ENCODE measurements at regions not wholly inside any gene's neighbourhood (a gene's known extent, or its start where the extent isn't known, plus 50 kb on each side); places are given as distances from the start of the nearest gene placed in this dataset.

DNA sequence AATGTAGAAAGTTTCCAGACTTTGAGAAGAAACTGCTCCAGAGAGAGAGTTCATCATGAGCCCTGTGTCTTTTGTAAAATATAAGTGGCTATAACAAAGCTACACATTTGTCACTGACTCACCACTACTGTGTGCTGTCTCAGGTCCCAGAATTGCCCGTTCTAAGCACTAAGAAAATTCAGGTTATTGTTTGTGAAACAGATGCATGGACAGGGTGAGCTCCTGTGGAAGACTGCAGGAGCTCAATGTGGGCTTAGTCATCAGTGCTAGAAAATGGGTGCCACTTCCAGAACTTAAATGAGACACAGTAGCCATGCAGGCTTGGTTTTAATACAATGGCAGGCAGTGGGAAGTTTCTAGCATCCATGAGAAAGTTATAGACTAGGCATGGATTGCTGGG lies 251.4 kb upstream of the RBMY1B start:
- intact Hi-C loops (cut with micrococcal nuclease) = loop anchor here (1.0 to 5.0 kb wide), 6 partner anchors 77 to 1512 kb away; no protein-coding TSS in a partner anchor
- Mint-ChIP-seq H3K9me3 (no peaks in the 10 kb centered on the region), H3K4me3 (no peak overlapping the region), H3K4me1 (ENCODE audit: low read depth) (peaks cover 30% of the 10 kb centered on the region), H3K27me3 (ENCODE audit: insufficient read depth) (no peaks in the 10 kb centered on the region), H3K36me3 (ENCODE audit: low read depth) (no peaks in the 10 kb centered on the region), H3K27ac (peak overlapping the region; percentile 40)
- DNase-seq (ENCODE audit: low spot score) = no peak

DNA sequence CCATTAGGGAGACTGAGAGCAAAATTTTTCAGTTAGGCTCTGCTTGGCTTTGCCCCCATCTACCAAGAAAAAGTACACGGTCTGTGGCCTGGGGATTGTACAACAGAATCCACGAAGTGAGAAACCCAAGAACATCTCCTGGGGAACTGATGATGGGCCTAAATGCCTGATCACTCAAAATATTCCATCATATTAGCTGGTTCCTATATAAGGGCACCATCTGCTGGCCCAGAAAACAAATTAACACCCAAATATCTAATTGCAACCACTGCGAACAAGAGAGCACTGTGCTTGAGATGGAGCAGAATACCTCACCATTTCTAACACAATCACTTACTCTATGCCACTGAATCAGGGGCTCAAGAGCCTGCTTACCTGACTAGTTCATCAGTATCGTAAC lies 250.8 kb upstream of the RBMY1B start:
- no peak for DNase-seq (ENCODE audit: low spot score)
- H3K4me1 Mint-ChIP-seq (ENCODE audit: low read depth) = peaks cover 30% of the 10 kb centered on the region
- H3K4me3 Mint-ChIP-seq = no peak overlapping the region
- no peaks in the 10 kb centered on the region for H3K9me3 Mint-ChIP-seq
- H3K27me3 Mint-ChIP-seq (ENCODE audit: insufficient read depth) = no peaks in the 10 kb centered on the region
- peak overlapping the region; percentile 9 for H3K27ac Mint-ChIP-seq
- H3K36me3 Mint-ChIP-seq (ENCODE audit: low read depth) = no peaks in the 10 kb centered on the region
- intact Hi-C loops (cut with micrococcal nuclease) = loop anchor here (1.0 to 5.0 kb wide), 4 partner anchors 156 to 702 kb away; no protein-coding TSS in a partner anchor

DNA sequence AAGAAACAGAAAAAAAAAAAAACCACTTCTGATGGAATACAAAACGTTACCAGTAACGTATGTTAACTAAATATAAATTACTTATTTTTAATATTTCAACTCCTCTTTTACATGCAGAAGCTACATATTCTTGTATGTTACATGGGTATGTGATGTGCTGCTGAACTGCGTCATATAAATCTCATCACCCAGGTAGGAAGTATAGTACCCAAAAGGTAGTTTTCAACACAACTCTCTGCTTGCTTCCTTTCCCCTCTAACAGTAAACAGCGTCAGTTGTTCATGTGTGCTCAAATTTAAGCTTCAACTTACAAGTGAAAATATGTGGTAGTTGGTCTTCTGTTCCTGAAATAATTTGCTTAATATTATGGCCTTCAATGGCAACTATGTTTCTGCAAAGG lies 250.0 kb upstream of the RBMY1B start:
- DNase-seq (ENCODE audit: low spot score) = no peak
- intact Hi-C loops (cut with micrococcal nuclease) = loop anchor here (2.0 to 5.0 kb wide), 2 partner anchors 156 to 514 kb away; no protein-coding TSS in a partner anchor
- Mint-ChIP-seq H3K36me3 (ENCODE audit: low read depth) (no peaks in the 10 kb centered on the region), H3K27me3 (ENCODE audit: insufficient read depth) (no peaks in the 10 kb centered on the region), H3K9me3 (no peaks in the 10 kb centered on the region), H3K27ac (no peak overlapping the region), H3K4me1 (ENCODE audit: low read depth) (peaks cover 26% of the 10 kb centered on the region), H3K4me3 (no peak overlapping the region)

DNA sequence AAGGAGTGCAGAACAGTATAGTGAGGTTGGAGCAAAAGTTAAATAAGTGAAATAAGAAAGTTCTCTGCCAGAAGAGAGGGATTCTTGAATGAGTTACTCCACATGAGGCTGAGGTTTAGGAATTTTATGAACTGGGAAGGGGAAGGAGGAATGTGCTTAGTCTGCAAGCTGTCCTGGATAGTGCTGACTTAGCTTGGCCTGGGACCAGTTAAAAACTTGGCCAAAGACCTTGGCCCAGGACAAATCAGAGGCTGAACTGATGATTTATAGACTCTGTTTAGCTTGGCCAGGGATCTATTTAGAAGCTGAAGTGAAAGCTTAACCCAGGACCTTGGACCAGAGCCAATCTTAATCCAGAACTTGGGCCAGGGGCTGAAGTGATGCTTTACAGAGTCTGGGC lies 244.4 kb upstream of the RBMY1B start:
- DNase-seq (ENCODE audit: low spot score) = no peak
- intact Hi-C loops (cut with micrococcal nuclease) = no loop called here
- Mint-ChIP-seq H3K9me3 (no peaks in the 10 kb centered on the region), H3K27ac (no peak overlapping the region), H3K4me3 (no peak overlapping the region), H3K4me1 (ENCODE audit: low read depth) (no peaks in the 10 kb centered on the region), H3K27me3 (ENCODE audit: insufficient read depth) (no peaks in the 10 kb centered on the region), H3K36me3 (ENCODE audit: low read depth) (no peaks in the 10 kb centered on the region)

DNA sequence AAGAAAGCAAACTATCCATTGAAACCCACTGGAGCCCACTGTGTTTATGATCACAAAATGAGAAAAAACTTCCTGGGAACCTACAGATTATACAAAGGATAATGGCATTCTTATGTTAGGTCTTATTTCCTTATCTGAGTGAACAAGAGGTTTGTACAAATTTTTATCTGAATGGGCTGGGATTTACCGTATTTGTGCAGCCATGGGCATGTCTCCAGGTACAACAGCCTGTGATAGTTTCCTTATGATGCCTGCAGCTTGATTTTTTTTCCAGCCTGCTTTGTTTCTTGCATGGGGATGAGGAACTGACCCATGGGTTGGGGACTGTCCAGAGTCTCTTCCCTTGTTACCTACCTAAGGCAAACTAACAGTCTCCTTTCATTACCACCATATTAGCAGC lies 244.0 kb upstream of the RBMY1B start:
- no peak for DNase-seq (ENCODE audit: low spot score)
- no peaks in the 10 kb centered on the region for H3K9me3 Mint-ChIP-seq
- no peaks in the 10 kb centered on the region for H3K27me3 Mint-ChIP-seq (ENCODE audit: insufficient read depth)
- H3K36me3 Mint-ChIP-seq (ENCODE audit: low read depth) = no peaks in the 10 kb centered on the region
- H3K27ac Mint-ChIP-seq = no peak overlapping the region
- intact Hi-C loops (cut with micrococcal nuclease) = no loop called here
- no peaks in the 10 kb centered on the region for H3K4me1 Mint-ChIP-seq (ENCODE audit: low read depth)
- H3K4me3 Mint-ChIP-seq = no peak overlapping the region

DNA sequence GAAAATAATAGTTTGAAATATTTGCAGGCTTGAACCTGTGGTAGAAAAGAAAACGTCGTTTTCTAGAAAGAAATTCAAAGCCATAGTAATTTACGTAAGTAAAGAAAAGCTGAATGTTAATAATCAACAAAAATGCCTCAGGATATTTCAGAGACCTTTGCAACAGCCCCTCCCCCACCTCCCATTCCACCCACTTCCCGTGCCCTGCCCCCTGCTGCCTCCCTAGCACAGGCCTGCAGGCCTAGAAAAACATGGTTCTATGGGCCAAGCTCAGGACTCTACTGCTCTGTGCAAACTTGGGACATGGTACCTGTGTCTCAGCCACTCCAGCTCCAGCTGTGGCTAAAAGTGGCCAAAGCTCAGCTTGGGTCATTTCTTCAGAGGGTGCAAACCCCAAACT lies 223.4 kb upstream of the RBMY1B start:
- Mint-ChIP-seq H3K27ac (no peak overlapping the region), H3K4me1 (ENCODE audit: low read depth) (no peaks in the 10 kb centered on the region), H3K4me3 (no peak overlapping the region), H3K9me3 (no peaks in the 10 kb centered on the region), H3K36me3 (ENCODE audit: low read depth) (no peaks in the 10 kb centered on the region), H3K27me3 (ENCODE audit: insufficient read depth) (no peaks in the 10 kb centered on the region)
- no peak for DNase-seq (ENCODE audit: low spot score)
- intact Hi-C loops (cut with micrococcal nuclease) = no loop called here

DNA sequence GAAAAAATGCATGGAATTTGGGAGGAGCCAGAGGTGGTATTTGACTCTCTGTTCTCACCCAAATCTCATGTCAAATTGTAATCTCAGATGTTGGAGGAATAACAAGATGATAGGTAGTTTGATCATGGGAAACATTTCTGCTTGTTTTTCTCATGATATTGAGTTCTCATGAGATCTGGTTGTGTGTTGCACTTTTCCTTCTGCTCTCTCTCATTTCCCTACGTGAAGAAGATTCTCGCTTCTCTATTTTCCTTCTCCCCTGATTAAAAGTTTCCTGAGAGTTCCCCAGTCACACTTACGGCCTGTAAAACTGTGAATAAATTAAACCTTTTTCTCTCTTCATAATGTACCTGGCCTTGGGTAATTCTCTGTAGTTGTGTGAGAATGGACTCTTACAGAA lies 222.2 kb upstream of the RBMY1B start:
- intact Hi-C loops (cut with micrococcal nuclease) = no loop called here
- no peaks in the 10 kb centered on the region for H3K4me1 Mint-ChIP-seq (ENCODE audit: low read depth)
- H3K9me3 Mint-ChIP-seq = no peaks in the 10 kb centered on the region
- no peak for DNase-seq (ENCODE audit: low spot score)
- no peaks in the 10 kb centered on the region for H3K36me3 Mint-ChIP-seq (ENCODE audit: low read depth)
- no peak overlapping the region for H3K4me3 Mint-ChIP-seq
- H3K27me3 Mint-ChIP-seq (ENCODE audit: insufficient read depth) = no peaks in the 10 kb centered on the region
- no peak overlapping the region for H3K27ac Mint-ChIP-seq

DNA sequence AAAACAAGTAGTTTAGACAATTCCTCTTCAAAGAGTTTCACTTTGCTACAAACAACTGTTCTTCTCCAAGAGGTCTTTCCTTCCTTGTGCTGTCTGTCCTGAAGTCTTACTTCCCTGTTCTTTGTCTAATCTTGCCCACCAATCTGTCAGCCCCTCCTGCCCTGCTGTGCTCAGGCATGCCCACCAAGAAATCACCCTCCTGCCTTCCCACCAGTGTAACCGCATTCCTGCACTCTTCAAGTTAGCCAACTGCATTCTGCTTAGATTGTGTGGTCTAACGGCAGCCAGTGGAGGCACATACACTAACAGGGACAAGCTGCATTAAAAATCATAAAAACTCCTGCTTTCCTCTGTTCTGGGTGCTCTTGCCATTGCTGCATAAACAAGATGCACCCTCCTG lies 215.9 kb upstream of the RBMY1B start:
- no peaks in the 10 kb centered on the region for H3K4me1 Mint-ChIP-seq (ENCODE audit: low read depth)
- no peaks in the 10 kb centered on the region for H3K9me3 Mint-ChIP-seq
- H3K4me3 Mint-ChIP-seq = no peak overlapping the region

DNA sequence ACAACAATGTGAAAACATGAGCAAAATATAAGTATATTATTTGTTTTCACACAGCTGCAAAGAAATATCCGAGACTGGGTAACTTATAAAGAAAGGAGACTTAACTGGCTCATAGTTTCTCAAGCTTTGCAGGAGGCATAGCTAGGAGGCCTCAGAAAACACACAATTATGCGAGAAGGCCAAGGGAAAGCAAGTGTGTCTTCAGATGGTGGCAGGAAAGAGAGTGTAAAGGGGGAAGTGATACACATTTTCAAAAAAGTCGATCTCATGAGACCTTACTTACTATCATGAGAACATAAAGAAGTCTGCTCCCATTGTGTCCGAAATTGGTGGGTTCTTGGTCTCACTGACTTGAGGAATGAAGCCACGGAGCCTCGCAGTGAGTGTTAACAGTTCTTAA lies 208.9 kb upstream of the RBMY1B start:
- no peak overlapping the region for H3K4me3 Mint-ChIP-seq
- no peaks in the 10 kb centered on the region for H3K36me3 Mint-ChIP-seq (ENCODE audit: low read depth)
- DNase-seq (ENCODE audit: low spot score) = no peak
- intact Hi-C loops (cut with micrococcal nuclease) = no loop called here
- no peak overlapping the region for H3K27ac Mint-ChIP-seq
- no peaks in the 10 kb centered on the region for H3K27me3 Mint-ChIP-seq (ENCODE audit: insufficient read depth)
- no peaks in the 10 kb centered on the region for H3K9me3 Mint-ChIP-seq
- no peaks in the 10 kb centered on the region for H3K4me1 Mint-ChIP-seq (ENCODE audit: low read depth)

More for the DNA sequence above, 215.9 kb upstream of the RBMY1B start:
- intact Hi-C loops (cut with micrococcal nuclease) = no loop called here
- peaks cover 2% of the 10 kb centered on the region for H3K36me3 Mint-ChIP-seq (ENCODE audit: low read depth)
- H3K27me3 Mint-ChIP-seq (ENCODE audit: insufficient read depth) = no peaks in the 10 kb centered on the region
- DNase-seq (ENCODE audit: low spot score) = no peak
- no peak overlapping the region for H3K27ac Mint-ChIP-seq

DNA sequence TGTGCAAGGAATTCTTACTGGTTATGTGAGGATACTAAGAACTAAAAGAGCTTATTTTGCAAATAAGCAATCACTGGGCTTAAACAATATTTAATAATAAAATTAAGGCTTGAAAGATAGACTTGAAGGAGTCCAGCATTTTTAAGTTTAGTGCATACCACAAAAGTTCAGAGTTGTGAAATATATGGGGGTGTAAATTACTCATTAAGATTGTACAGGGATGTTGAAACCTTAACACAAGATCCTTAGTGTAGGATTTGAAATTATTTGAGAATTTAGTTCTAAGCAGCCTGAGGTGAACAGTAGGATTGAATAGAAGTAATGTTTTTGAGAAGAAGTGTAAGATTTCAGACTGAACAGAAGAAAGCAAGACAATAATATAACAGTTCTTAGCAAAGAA lies 195.8 kb upstream of the RBMY1B start:
- H3K36me3 Mint-ChIP-seq (ENCODE audit: low read depth) = no peaks in the 10 kb centered on the region
- no peak for DNase-seq (ENCODE audit: low spot score)
- H3K4me1 Mint-ChIP-seq (ENCODE audit: low read depth) = no peaks in the 10 kb centered on the region
- intact Hi-C loops (cut with micrococcal nuclease) = no loop called here
- no peaks in the 10 kb centered on the region for H3K9me3 Mint-ChIP-seq
- H3K27ac Mint-ChIP-seq = no peak overlapping the region
- no peak overlapping the region for H3K4me3 Mint-ChIP-seq
- H3K27me3 Mint-ChIP-seq (ENCODE audit: insufficient read depth) = no peaks in the 10 kb centered on the region

Measured in activated T-helper 1 cell treated with anti-CD3 and anti-CD28 coated beads, Interleukin-12 subunit alpha, Interleukin-12 subunit beta, Interleukin-2, Interleukin-4 antibody, amounts not matched to agents 30 ng/mL and 10 ng/mL and 1 ng/mL, durations not matched to agents 14 hours and 24 hours and 36 hours (primary cell).